ENCODE measurements at regions not wholly inside any gene's neighbourhood (a gene's known extent, or its start where the extent isn't known, plus 50 kb on each side); places are given as distances from the start of the nearest gene placed in this dataset.

DNA sequence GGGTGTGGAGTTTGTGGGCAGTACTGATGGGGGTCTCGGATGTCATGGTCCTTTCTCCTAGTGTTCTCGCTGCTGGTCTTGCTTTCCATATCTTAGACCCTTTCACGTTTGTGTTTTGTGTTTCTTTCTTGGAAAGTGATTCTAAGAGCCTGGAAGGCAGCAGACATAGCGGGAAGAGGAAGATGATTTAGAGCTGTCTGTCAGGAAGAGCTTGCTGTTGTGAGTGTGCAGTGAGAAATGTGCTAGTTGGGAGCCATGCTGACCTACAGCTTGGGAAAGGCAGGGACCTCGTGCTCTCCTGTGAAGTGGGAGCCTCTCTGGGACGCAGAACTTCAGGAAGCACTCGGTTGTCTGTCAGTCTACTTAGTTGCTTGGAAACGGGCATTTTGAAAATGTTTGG is 122.2 kb downstream of the ZNF518B start:
- RAD21 ChIA-PET (ENCODE audit: low non-redundant PET in 1 of 2, low total read pairs in 2 of 2, uncharacterized antibody in 2 of 2, unreplicated experiment in 2 of 2), result no interaction called here
- no peak overlapping the region for H3K27ac ChIP-seq (ENCODE audit: low read depth, low read length)
- H3K4me2 ChIP-seq (ENCODE audit: low read length), result no peak overlapping the region
- no peak overlapping the region for H2AFZ ChIP-seq (ENCODE audit: low read depth, low read length, poor library complexity, severe bottlenecking)
- no peaks in the 10 kb centered on the region for H3K79me2 ChIP-seq (ENCODE audit: insufficient read depth, low read length)
- no TSS peak for BruUV-seq (replicated peaks)
- ATAC-seq (no peak), DNase-seq (ENCODE audit: low read depth, low spot score) (no peak)
- POLR2A ChIA-PET, result no interaction called here
- no peaks in the 10 kb centered on the region for H4K20me1 ChIP-seq (ENCODE audit: insufficient read depth)
- no peaks in the 10 kb centered on the region for H3K9me3 ChIP-seq (ENCODE audit: control insufficient read depth in 1 of 2, insufficient read depth in 1 of 2, low read depth in 1 of 2, low read length in 2 of 2)
- peaks cover 69% of the 10 kb centered on the region for H3K27me3 ChIP-seq (ENCODE audit: insufficient read depth, low read length)
- TF ChIP-seq SIN3A (IDR thresholded peaks at IDR 0.05; ENCODE audit: low read depth) (no peak), TCF7L2 (IDR thresholded peaks at IDR 0.05; ENCODE audit: borderline replicate concordance, extremely low read depth, insufficient read depth, insufficient read length) (no peak), ZFX (IDR thresholded peaks at IDR 0.05) (no peak), YY1 (IDR thresholded peaks at IDR 0.05; ENCODE audit: extremely low read depth, insufficient replicate concordance, low read depth, low read length) (no peak), EZH2 (IDR thresholded peaks at IDR 0.05) (no peak), FOSL1 (IDR thresholded peaks at IDR 0.05; ENCODE audit: low read depth) (no peak), POLR2A (IDR thresholded peaks at IDR 0.05; ENCODE audit: borderline replicate concordance, extremely low read depth, insufficient read depth, insufficient read length) (no peak), CEBPB (IDR thresholded peaks at IDR 0.05; ENCODE audit: low read depth) (no peak), ELF1 (IDR thresholded peaks at IDR 0.05; ENCODE audit: borderline replicate concordance, low read depth) (no peak), ZNF274 (IDR thresholded peaks at IDR 0.05; ENCODE audit: low read depth, low read length) (no peak), POLR2AphosphoS5 (IDR thresholded peaks at IDR 0.05; ENCODE audit: low read depth, low read length) (no peak), SRF (IDR thresholded peaks at IDR 0.05; ENCODE audit: low read depth) (no peak), RAD21 (IDR thresholded peaks at IDR 0.05; ENCODE audit: low read depth) (no peak), EGR1 (IDR thresholded peaks at IDR 0.05; ENCODE audit: low read depth) (no peak), EZH2phosphoT487 (IDR thresholded peaks at IDR 0.05; ENCODE audit: borderline replicate concordance) (no peak), SP1 (IDR thresholded peaks at IDR 0.05; ENCODE audit: low read depth) (no peak), CBX3 (IDR thresholded peaks at IDR 0.05; ENCODE audit: low read depth) (no peak)
- TF ChIP-seq, protein P1, sequence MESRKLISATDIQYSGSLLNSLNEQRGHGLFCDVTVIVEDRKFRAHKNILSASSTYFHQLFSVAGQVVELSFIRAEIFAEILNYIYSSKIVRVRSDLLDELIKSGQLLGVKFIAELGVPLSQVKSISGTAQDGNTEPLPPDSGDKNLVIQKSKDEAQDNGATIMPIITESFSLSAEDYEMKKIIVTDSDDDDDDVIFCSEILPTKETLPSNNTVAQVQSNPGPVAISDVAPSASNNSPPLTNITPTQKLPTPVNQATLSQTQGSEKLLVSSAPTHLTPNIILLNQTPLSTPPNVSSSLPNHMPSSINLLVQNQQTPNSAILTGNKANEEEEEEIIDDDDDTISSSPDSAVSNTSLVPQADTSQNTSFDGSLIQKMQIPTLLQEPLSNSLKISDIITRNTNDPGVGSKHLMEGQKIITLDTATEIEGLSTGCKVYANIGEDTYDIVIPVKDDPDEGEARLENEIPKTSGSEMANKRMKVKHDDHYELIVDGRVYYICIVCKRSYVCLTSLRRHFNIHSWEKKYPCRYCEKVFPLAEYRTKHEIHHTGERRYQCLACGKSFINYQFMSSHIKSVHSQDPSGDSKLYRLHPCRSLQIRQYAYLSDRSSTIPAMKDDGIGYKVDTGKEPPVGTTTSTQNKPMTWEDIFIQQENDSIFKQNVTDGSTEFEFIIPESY (IDR thresholded peaks at IDR 0.05; ENCODE audit: extremely low read depth, insufficient replicate concordance, low read length), result no peak
- TF ChIP-seq, protein P2, sequence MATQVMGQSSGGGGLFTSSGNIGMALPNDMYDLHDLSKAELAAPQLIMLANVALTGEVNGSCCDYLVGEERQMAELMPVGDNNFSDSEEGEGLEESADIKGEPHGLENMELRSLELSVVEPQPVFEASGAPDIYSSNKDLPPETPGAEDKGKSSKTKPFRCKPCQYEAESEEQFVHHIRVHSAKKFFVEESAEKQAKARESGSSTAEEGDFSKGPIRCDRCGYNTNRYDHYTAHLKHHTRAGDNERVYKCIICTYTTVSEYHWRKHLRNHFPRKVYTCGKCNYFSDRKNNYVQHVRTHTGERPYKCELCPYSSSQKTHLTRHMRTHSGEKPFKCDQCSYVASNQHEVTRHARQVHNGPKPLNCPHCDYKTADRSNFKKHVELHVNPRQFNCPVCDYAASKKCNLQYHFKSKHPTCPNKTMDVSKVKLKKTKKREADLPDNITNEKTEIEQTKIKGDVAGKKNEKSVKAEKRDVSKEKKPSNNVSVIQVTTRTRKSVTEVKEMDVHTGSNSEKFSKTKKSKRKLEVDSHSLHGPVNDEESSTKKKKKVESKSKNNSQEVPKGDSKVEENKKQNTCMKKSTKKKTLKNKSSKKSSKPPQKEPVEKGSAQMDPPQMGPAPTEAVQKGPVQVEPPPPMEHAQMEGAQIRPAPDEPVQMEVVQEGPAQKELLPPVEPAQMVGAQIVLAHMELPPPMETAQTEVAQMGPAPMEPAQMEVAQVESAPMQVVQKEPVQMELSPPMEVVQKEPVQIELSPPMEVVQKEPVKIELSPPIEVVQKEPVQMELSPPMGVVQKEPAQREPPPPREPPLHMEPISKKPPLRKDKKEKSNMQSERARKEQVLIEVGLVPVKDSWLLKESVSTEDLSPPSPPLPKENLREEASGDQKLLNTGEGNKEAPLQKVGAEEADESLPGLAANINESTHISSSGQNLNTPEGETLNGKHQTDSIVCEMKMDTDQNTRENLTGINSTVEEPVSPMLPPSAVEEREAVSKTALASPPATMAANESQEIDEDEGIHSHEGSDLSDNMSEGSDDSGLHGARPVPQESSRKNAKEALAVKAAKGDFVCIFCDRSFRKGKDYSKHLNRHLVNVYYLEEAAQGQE (IDR thresholded peaks at IDR 0.05; ENCODE audit: low read depth), result no peak
- TF ChIP-seq, protein P3, sequence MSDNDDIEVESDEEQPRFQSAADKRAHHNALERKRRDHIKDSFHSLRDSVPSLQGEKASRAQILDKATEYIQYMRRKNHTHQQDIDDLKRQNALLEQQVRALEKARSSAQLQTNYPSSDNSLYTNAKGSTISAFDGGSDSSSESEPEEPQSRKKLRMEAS (IDR thresholded peaks at IDR 0.05), result no peak
- no peaks in the 10 kb centered on the region for H3K36me3 ChIP-seq (ENCODE audit: control insufficient read depth in 1 of 2, insufficient read depth in 2 of 2, low read length in 2 of 2)
- no peaks in the 10 kb centered on the region for H3K9me2 ChIP-seq (ENCODE audit: insufficient read depth)
- H3K9ac ChIP-seq (ENCODE audit: low read length), result no peak overlapping the region
- intact Hi-C loops (cut with micrococcal nuclease), result no loop called here
- H3K4me1 ChIP-seq (ENCODE audit: control insufficient read depth in 1 of 2, insufficient read depth in 2 of 2, low read length in 2 of 2), result no peaks in the 10 kb centered on the region
- CTCF ChIA-PET, result no interaction called here
- no peak overlapping the region for H3K4me3 ChIP-seq (replicated peaks in 1 of 2; ENCODE audit: low read depth in 1 of 2, low read length in 2 of 2)

Data from HCT116 (cell line).